Fibroblast of pulmonary artery (primary cell): ENCODE measurements at regions not wholly inside any gene's neighbourhood (a gene's known extent, or its start where the extent isn't known, plus 50 kb on each side); places are given as distances from the start of the nearest gene placed in this dataset.

Source experiments
- DNase-seq: peaks from one replicate; pipeline ENCODE4 v3.0.0-alpha.2; 2010; ENCODE audit warnings: low read depth
- H3K4me3 ChIP-seq: replicated peaks from 2 replicates; pipeline ENCODE4 v1.5.1; 2011; ENCODE audit warnings: low read depth, mild to moderate bottlenecking, control low read depth, low read length, moderate library complexity
- TF ChIP-seq, protein P1 (sequence below): IDR thresholded peaks from 2 replicates; pipeline ENCODE4 v1.5.1; 2011; ENCODE audit warnings: mild to moderate bottlenecking, control low read depth, low read length, inconsistent platforms; ENCODE audit errors: missing control alignments

DNA sequence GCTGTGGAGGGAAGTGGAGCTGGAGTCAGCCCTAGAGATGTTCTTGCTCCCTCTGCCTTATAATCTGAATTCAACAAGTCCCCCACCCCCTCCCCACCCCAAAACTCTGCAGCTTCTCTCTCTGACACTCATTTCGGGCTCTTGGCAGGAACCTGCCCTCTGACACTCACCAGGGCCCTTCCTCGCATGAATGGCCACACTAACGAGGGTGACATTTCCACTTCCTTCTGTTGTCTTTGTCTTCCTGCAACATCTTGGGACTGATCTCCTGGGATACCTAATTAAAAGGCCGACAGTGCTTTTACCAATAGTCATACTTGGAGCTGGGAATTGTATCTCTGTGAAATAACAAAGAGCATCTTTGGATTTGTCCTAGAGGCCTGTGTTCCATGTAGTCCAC, 106.9 kb upstream of the PIRT start:
- TF ChIP-seq, protein P1, sequence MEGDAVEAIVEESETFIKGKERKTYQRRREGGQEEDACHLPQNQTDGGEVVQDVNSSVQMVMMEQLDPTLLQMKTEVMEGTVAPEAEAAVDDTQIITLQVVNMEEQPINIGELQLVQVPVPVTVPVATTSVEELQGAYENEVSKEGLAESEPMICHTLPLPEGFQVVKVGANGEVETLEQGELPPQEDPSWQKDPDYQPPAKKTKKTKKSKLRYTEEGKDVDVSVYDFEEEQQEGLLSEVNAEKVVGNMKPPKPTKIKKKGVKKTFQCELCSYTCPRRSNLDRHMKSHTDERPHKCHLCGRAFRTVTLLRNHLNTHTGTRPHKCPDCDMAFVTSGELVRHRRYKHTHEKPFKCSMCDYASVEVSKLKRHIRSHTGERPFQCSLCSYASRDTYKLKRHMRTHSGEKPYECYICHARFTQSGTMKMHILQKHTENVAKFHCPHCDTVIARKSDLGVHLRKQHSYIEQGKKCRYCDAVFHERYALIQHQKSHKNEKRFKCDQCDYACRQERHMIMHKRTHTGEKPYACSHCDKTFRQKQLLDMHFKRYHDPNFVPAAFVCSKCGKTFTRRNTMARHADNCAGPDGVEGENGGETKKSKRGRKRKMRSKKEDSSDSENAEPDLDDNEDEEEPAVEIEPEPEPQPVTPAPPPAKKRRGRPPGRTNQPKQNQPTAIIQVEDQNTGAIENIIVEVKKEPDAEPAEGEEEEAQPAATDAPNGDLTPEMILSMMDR: no peak
- DNase-seq: no peak
- H3K4me3 ChIP-seq: no peak overlapping the region

DNA sequence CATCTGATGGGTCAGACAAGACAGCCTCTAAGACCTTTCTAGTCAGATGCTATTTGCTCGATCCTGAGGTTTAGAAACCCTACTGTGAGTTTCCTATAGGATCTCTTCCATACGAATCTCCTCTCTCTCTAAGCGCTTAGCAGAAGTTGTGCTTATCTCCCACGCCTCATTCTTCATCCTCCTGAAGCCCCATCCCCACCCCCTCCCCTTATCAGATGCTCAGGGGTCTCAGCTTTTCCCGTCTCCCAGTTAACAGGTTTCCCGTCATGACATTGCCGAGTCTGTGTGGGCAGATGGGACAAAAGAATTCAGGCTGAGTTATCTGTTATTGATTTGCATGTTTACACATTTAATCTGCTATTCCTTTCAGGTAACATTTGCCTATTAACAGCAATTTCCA, 99.0 kb upstream of the PIRT start:
- no peak overlapping the region for H3K4me3 ChIP-seq

DNA sequence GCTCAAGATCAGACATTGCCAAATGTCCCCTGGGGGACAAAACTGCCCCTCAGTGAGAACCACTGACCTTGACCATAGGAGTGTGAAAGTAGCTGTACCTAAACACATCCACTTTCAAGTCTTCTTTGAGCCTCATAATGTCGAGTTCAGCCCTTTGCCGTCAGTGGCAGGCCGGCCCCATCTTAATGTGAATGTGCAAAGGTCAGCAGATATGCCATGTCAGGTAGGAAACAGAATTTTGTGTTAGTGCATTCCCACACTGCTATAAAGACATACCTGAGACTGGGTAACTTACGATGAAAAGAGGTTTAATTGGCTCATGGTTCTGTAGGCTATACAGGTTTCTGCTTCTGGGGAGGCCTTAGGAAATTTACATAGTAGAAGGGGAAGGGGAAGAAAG, 95.1 kb upstream of the PIRT start:
- TF ChIP-seq, protein P1: no peak
- DNase-seq: no peak
- H3K4me3 ChIP-seq: no peak overlapping the region

More for the DNA sequence above, 99.0 kb upstream of the PIRT start:
- TF ChIP-seq, protein P1: no peak
- DNase-seq: no peak

DNA sequence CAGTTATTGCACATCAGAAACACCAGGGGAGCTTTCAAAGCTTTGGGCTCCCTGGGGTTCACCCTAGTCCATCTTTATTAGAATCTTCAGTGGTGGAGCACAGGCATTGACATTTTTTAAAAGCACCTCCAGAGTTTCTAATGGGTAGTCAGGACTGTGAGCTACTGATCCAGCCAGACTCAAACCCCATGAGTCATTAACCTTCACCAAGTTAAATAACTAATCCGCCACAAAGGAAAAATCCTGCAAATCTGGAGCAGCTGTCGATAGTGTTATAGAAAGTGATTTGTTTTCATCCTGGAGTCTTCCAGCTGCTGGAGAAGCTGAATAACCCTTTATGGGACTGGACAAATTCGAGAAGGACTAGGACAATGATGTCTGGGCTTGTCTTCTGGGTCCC, 93.2 kb upstream of the PIRT start:
- DNase-seq: no peak
- TF ChIP-seq, protein P1: no peak
- H3K4me3 ChIP-seq: no peak overlapping the region

DNA sequence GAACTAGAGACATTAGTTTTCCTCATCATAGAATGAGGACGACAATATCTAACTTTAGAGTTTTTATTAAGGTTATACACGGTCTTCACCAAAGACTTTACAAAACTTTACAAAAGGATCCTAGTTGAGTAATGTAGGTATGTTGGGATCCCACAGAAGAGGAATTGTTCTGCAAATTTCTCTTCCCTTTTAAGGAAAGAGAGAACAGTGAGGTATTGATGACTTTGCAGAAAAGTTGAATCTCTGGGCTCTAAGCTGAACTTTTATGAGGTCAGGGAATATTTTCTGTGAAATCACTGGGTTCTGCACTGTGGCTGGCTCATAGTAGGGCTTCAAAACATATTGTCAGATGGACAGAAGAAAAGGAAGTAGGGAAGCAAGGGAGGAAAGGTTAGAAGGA, 89.8 kb upstream of the PIRT start:
- H3K4me3 ChIP-seq: no peak overlapping the region
- no peak for DNase-seq
- TF ChIP-seq, protein P1: no peak

DNA sequence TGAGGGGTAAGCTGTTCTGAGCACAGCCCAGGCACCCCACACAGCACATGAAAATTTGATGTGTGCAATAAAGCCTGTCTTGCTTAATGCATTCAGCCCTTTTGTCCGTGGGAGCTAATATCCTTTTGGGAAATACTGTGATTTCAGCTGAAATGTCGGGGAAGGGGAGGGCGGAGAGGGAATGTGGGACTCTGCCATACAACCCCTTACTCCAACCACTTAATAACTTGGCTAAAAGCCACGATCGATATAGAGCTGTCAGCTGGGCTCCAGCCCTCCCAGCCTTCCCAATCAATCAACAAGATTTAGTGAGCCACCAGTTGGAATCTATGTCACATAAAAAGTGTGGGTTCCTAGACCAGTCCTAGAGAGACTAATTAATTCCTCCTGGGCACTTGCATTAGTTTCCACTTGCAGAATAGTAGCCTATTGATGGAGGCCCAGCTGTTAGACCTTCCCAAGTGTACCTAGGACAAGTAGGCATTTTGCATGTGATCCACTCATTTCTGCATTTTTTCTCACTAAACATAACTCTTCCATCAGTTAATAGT, 82.7 kb upstream of the PIRT start:
- TF ChIP-seq, protein P1: no peak
- no peak overlapping the region for H3K4me3 ChIP-seq
- no peak for DNase-seq

GRCh38 chr17:10907370-10907769, 69.5 kb upstream of the PIRT start:
- TF ChIP-seq, protein P1: no peak
- DNase-seq: no peak
- H3K4me3 ChIP-seq: no peak overlapping the region
